ENCODE measurements at regions not wholly inside any gene's neighbourhood (a gene's known extent, or its start where the extent isn't known, plus 50 kb on each side); places are given as distances from the start of the nearest gene placed in this dataset.

DNA sequence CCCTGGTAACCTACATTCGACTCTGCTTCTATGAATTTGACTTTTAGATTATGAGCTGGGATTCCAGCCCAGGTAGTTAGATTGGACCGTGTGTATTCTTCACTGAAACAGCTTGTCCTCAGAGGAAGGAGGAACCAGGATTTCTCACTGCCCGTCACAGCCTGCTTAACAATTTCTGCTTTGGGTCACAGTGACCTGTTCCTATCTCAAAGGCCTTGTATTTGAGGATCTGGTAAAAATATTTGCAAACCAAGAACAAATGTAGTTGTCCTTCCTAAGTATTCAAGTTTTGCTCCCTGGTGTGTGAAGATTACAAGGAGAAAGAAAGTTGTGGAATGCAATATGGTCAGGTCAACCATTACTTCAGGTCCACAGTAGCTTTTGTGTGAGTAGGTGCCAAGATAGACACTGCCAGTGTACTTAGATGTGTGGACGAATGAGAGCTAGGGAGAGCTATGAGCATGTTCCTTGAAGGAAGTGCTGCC, 55.1 kb downstream of the KIF4B start:
- Histone ChIP-seq H3K27me3 (no peaks in the 10 kb centered on the region), H3K27ac (no peak overlapping the region), H3K9me3 (no peaks in the 10 kb centered on the region), H3K4me3 (no peak overlapping the region), H3K4me1 (no peaks in the 10 kb centered on the region), H3K36me3 (no peaks in the 10 kb centered on the region)
- DNase-seq, result no peak
- ATAC-seq, result no peak
- TF ChIP-seq, protein P1, sequence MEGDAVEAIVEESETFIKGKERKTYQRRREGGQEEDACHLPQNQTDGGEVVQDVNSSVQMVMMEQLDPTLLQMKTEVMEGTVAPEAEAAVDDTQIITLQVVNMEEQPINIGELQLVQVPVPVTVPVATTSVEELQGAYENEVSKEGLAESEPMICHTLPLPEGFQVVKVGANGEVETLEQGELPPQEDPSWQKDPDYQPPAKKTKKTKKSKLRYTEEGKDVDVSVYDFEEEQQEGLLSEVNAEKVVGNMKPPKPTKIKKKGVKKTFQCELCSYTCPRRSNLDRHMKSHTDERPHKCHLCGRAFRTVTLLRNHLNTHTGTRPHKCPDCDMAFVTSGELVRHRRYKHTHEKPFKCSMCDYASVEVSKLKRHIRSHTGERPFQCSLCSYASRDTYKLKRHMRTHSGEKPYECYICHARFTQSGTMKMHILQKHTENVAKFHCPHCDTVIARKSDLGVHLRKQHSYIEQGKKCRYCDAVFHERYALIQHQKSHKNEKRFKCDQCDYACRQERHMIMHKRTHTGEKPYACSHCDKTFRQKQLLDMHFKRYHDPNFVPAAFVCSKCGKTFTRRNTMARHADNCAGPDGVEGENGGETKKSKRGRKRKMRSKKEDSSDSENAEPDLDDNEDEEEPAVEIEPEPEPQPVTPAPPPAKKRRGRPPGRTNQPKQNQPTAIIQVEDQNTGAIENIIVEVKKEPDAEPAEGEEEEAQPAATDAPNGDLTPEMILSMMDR (IDR thresholded peaks at IDR 0.05), result no peak
- intact Hi-C loops (cut with DNase I), result no loop called here

- TF ChIP-seq, protein P1 (IDR thresholded peaks at IDR 0.05), result no peak
- no peak overlapping the region for H3K27ac ChIP-seq
- no peak for ATAC-seq
- intact Hi-C loops (cut with DNase I), result no loop called here
- no peak for DNase-seq
- no peaks in the 10 kb centered on the region for H3K4me1 ChIP-seq
- no peaks in the 10 kb centered on the region for H3K9me3 ChIP-seq
- H3K27me3 ChIP-seq, result no peaks in the 10 kb centered on the region
- H3K4me3 ChIP-seq, result no peak overlapping the region
- H3K36me3 ChIP-seq, result no peaks in the 10 kb centered on the region
Measured at GRCh38 chr5:155069961-155070360, 56.4 kb downstream of the KIF4B start.

- H3K4me3 ChIP-seq, result no peak overlapping the region
- TF ChIP-seq, protein P1 (IDR thresholded peaks at IDR 0.05), result no peak
- no peaks in the 10 kb centered on the region for H3K36me3 ChIP-seq
- no peaks in the 10 kb centered on the region for H3K9me3 ChIP-seq
- no peaks in the 10 kb centered on the region for H3K4me1 ChIP-seq
- no peak for ATAC-seq
- no peak for DNase-seq
- no peak overlapping the region for H3K27ac ChIP-seq
- intact Hi-C loops (cut with DNase I), result no loop called here
- H3K27me3 ChIP-seq, result no peaks in the 10 kb centered on the region
Measured at GRCh38 chr5:155070781-155071180, 57.2 kb downstream of the KIF4B start.

DNA sequence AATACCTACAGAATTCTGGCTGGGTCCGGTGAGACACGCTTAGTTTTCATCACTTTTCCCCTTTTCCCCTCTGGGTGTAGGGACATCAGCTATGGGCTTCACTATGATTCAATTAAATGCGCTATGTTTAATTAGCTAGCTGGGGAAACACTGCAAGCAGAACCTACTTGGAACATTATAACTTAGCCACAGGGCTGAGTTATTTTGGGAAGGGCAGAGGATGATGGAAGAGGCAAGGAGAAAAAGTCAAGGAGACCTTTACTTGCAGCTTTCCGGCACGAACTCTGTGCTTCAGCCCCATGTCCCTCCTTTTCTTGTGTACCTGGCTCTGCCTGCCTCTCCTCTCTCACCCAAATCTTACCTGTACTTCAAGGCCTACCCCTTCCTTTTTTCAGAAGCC, 62.8 kb downstream of the KIF4B start:
- intact Hi-C loops (cut with DNase I), result no loop called here
- DNase-seq, result no peak
- H3K36me3 ChIP-seq, result no peaks in the 10 kb centered on the region
- H3K27me3 ChIP-seq, result no peaks in the 10 kb centered on the region
- H3K4me3 ChIP-seq, result no peak overlapping the region
- no peaks in the 10 kb centered on the region for H3K9me3 ChIP-seq
- H3K4me1 ChIP-seq, result no peaks in the 10 kb centered on the region
- no peak for ATAC-seq
- no peak overlapping the region for H3K27ac ChIP-seq
- TF ChIP-seq, protein P1 (IDR thresholded peaks at IDR 0.05), result no peak

- DNase-seq (no peak), ATAC-seq (no peak)
- Histone ChIP-seq H3K27me3 (no peaks in the 10 kb centered on the region), H3K4me3 (no peak overlapping the region), H3K4me1 (no peaks in the 10 kb centered on the region), H3K36me3 (no peaks in the 10 kb centered on the region), H3K9me3 (no peaks in the 10 kb centered on the region), H3K27ac (no peak overlapping the region)
- intact Hi-C loops (cut with DNase I), result no loop called here
- TF ChIP-seq, protein P1 (IDR thresholded peaks at IDR 0.05), result no peak
Measured at GRCh38 chr5:155079698-155080097, 66.1 kb downstream of the KIF4B start.

- Histone ChIP-seq H3K9me3 (no peaks in the 10 kb centered on the region), H3K4me1 (no peaks in the 10 kb centered on the region), H3K27me3 (no peaks in the 10 kb centered on the region), H3K27ac (no peak overlapping the region), H3K4me3 (no peak overlapping the region), H3K36me3 (no peaks in the 10 kb centered on the region)
- no peak for DNase-seq
- TF ChIP-seq, protein P1 (IDR thresholded peaks at IDR 0.05), result no peak
- intact Hi-C loops (cut with DNase I), result no loop called here
- no peak for ATAC-seq
Measured at GRCh38 chr5:155080721-155081120, 67.2 kb downstream of the KIF4B start.
